ENCODE measurements at regions not wholly inside any gene's neighbourhood (a gene's known extent, or its start where the extent isn't known, plus 50 kb on each side); places are given as distances from the start of the nearest gene placed in this dataset.

DNA sequence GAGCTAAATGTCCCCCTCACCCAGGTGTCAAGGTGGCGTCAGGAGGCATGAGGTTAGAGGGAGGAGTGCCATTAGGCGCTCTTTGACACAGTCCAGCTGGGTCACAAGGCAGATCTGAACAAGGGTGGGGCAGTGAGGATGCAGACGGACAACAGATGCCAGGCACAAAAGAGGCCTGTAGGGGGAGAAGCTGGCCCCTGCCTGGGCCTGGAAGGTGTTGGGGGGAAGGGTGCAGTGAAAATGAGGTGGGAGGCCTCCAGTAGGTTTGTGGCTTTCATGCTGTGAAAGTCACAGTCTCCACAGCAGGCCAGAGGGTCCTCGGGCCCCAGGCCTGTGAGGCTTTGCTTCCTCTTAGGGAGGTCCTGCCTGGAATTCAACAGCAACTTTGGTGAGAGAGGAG lies 85.0 kb upstream of the PLET1 start:
- TF ChIP-seq, protein P1, sequence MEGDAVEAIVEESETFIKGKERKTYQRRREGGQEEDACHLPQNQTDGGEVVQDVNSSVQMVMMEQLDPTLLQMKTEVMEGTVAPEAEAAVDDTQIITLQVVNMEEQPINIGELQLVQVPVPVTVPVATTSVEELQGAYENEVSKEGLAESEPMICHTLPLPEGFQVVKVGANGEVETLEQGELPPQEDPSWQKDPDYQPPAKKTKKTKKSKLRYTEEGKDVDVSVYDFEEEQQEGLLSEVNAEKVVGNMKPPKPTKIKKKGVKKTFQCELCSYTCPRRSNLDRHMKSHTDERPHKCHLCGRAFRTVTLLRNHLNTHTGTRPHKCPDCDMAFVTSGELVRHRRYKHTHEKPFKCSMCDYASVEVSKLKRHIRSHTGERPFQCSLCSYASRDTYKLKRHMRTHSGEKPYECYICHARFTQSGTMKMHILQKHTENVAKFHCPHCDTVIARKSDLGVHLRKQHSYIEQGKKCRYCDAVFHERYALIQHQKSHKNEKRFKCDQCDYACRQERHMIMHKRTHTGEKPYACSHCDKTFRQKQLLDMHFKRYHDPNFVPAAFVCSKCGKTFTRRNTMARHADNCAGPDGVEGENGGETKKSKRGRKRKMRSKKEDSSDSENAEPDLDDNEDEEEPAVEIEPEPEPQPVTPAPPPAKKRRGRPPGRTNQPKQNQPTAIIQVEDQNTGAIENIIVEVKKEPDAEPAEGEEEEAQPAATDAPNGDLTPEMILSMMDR (conservative IDR thresholded peaks at IDR 0.05 in 1 of 2, IDR thresholded peaks at IDR 0.05 in 1 of 2; ENCODE audit: extremely low read depth in 1 of 2, insufficient read depth in 1 of 2, low read depth in 1 of 2, low read length in 2 of 2): no peak
- no peak for TF ChIP-seq EZH2 (IDR thresholded peaks at IDR 0.05; ENCODE audit: borderline replicate concordance, low read length)
